SK-N-MC (cell line): ENCODE measurements at regions not wholly inside any gene's neighbourhood (a gene's known extent, or its start where the extent isn't known, plus 50 kb on each side); places are given as distances from the start of the nearest gene placed in this dataset.

Experiments used
- DNase-seq: peaks from one replicate; pipeline ENCODE4 v3.0.0-alpha.2; 2011; ENCODE audit warnings: low read depth, low spot score
- H3K27ac ChIP-seq: fragments of 200-600 bp; sonication (generic); 2 replicates; pipeline ENCODE4 v1.5.1; 2016; ENCODE audit warnings: mixed run types
- H3K36me3 ChIP-seq: fragments of 200-600 bp; sonication (generic); 2 replicates; pipeline ENCODE4 v1.6.1; 2017; ENCODE audit warnings: antibody characterized with exemption, low read length, mixed read lengths; ENCODE audit not compliant: insufficient read depth
- H3K4me3 ChIP-seq: fragments of 200-600 bp; sonication (generic); 2 replicates; pipeline ENCODE4 v1.5.1; 2016
- H3K9ac ChIP-seq: fragments of 200-600 bp; sonication (generic); 2 replicates; pipeline ENCODE4 v1.8.0; 2017; ENCODE audit warnings: mixed run types, mixed read lengths; ENCODE audit not compliant: insufficient read length
- H3K9me3 ChIP-seq: fragments of 200-600 bp; sonication (generic); 2 replicates; pipeline ENCODE4 v1.6.1; 2017; ENCODE audit warnings: low read depth, mild to moderate bottlenecking, antibody characterized with exemption, low read length, moderate library complexity, mixed read lengths
- EZH2 ChIP-seq: fragments of 200-600 bp; sonication (generic); IDR thresholded peaks from one replicate; pipeline ENCODE4 v1.6.1; 2017; ENCODE audit warnings: antibody characterized with exemption
- FOXP2 ChIP-seq: optimal IDR thresholded peaks from 2 replicates; pipeline ENCODE3; 2011; ENCODE audit warnings: mild to moderate bottlenecking, moderate library complexity; ENCODE audit not compliant: insufficient read depth; ENCODE audit errors: extremely low read length, control extremely low read depth
- POLR2AphosphoS5 ChIP-seq: IDR thresholded peaks from 2 replicates; pipeline ENCODE4 v1.6.1; 2012; ENCODE audit warnings: mild to moderate bottlenecking, low read depth, low read length, borderline replicate concordance

DNA sequence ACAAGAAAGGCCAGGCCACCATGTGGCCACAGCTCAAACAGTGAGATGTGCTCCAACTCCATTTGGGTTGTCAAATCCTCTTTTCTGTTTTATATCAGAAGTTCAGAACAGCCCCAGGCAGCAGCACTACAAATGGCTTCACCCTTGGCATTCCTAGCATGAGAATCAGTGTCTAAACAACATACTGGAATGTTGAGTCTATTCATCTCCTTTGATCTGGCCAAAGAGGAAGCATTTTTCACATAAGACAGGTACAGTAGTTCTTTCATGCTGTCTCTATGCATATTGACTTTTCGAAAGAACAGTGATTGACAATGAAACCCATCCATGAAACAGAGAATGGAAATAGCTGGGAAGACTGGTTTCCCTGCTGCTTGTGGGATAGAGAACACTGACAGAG is 289.5 kb downstream of the USP46 start:
- no peak for TF ChIP-seq EZH2
- no peak for TF ChIP-seq POLR2AphosphoS5
- no peak for TF ChIP-seq FOXP2
- DNase-seq = no peak
- H3K27ac ChIP-seq = no peak overlapping the region

DNA sequence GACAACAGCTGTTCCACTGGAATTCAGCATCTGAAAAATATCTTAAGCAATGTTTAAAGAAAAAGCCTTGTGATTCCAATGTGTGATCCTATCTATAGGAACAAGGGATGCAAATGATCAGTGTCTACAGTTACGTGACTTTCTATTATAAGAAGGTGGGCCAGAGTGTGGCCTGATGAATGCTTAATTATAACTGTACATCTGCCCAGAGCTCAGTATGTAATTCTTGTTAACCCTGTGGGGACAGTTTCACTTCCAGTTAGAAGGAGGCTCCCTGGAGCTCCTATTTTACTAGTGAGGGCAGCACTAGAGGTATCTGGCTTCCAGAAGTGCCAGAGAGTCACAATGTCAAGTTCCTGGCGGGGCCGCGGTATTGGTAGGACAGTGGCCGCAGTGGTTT is 288.5 kb downstream of the USP46 start:
- no peak for DNase-seq
- H3K27ac ChIP-seq = no peak overlapping the region
- no peak overlapping the region for H3K9ac ChIP-seq
- H3K4me3 ChIP-seq = no peak overlapping the region
- no peaks in the 10 kb centered on the region for H3K36me3 ChIP-seq
- H3K9me3 ChIP-seq = no peaks in the 10 kb centered on the region
- TF ChIP-seq POLR2AphosphoS5 = no peak
- TF ChIP-seq FOXP2 = no peak
- TF ChIP-seq EZH2 = no peak

More for the DNA sequence above, 289.5 kb downstream of the USP46 start:
- H3K4me3 ChIP-seq = no peak overlapping the region
- H3K9me3 ChIP-seq = no peaks in the 10 kb centered on the region
- no peaks in the 10 kb centered on the region for H3K36me3 ChIP-seq
- H3K9ac ChIP-seq = no peak overlapping the region

DNA sequence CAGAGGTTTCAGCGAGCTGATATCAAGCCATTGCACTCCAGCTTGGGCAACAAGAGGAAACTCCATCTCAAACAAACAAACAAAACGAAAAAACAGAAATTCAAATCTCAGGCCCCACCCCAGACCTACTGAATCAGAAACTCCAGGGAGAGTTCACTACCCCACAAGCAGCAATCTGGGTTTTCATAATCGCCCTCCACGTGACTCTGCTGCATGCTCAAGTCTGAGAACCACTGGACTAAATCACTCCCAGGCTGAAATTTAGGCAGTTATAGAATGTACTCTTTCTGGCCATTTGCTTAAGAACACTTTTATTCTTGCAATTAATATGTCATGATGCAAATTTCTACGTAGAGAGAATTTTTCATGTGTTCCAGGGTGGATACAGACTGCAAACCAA is 287.3 kb downstream of the USP46 start:
- no peak overlapping the region for H3K4me3 ChIP-seq
- no peak overlapping the region for H3K27ac ChIP-seq
- TF ChIP-seq EZH2 (no peak), FOXP2 (no peak), POLR2AphosphoS5 (no peak)
- no peak overlapping the region for H3K9ac ChIP-seq
- H3K9me3 ChIP-seq = no peaks in the 10 kb centered on the region
- DNase-seq = no peak
- no peaks in the 10 kb centered on the region for H3K36me3 ChIP-seq

DNA sequence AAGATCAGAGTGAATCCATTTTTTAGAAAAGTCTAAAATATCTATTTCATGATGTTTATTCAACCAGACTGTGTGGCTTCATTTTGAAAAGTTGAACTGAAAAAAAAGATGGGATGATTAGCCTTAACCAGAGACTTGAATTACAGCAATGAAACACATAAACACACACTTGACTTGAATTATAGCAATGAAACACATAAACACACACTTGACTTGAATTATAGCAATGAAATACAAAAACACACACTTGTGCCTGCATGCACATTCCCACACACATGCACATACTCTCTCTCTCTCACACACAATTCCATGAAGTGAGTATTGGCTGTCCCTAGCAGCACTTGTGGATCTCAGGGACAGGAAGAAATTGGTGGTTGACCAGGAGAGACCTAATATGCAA is 286.8 kb downstream of the USP46 start:
- Histone ChIP-seq H3K36me3 (no peaks in the 10 kb centered on the region), H3K4me3 (no peak overlapping the region), H3K9ac (no peak overlapping the region), H3K27ac (no peak overlapping the region), H3K9me3 (no peaks in the 10 kb centered on the region)
- TF ChIP-seq EZH2 = no peak
- TF ChIP-seq FOXP2 = no peak
- TF ChIP-seq POLR2AphosphoS5 = no peak
- DNase-seq = no peak

DNA sequence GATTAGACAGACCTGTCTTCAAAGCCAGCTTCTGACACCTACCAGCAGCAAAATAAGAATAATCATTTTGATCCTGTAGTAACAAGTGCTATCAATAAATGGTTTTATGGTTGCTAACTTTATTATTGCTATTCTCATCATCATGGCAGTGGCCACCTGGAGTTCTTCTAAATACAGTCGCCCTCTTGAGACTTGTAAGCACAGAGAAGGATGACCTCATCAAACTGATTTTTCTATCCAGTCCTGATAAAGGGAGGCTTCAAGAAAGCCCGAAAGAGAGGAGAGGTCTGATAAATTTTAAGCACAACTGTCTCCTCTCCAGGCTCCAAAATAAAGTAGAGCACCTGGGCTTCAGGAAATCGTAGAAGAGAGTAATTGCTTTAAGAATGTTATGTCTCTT is 286.4 kb downstream of the USP46 start:
- DNase-seq = no peak
- H3K4me3 ChIP-seq = no peak overlapping the region
- TF ChIP-seq FOXP2 = no peak
- no peak overlapping the region for H3K27ac ChIP-seq
- no peaks in the 10 kb centered on the region for H3K9me3 ChIP-seq
- H3K9ac ChIP-seq = no peak overlapping the region
- H3K36me3 ChIP-seq = no peaks in the 10 kb centered on the region

DNA sequence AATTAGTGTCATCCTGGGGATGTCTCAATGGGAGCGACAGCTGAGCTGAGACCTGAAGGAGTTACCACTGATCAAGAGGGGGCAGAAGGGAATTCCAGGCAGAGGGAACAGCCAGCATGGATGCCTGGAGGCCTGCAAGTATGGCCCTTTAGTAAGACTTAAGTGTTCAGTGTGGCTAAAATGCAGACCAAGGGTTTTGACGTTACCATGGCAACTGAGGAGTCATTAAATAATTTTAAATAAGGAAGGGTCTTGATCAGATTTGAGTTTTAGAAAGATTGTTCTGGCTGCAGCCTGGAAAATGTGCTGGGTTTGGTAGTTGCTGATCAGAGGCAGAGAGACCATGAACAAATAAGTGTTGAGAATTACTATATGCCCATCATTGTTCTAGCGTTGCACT is 285.5 kb downstream of the USP46 start:
- H3K36me3 ChIP-seq = no peaks in the 10 kb centered on the region
- no peaks in the 10 kb centered on the region for H3K9me3 ChIP-seq
- H3K9ac ChIP-seq = no peak overlapping the region
- DNase-seq = no peak
- no peak for TF ChIP-seq FOXP2
- no peak for TF ChIP-seq POLR2AphosphoS5
- TF ChIP-seq EZH2 = no peak
- no peak overlapping the region for H3K27ac ChIP-seq
- H3K4me3 ChIP-seq = no peak overlapping the region

DNA sequence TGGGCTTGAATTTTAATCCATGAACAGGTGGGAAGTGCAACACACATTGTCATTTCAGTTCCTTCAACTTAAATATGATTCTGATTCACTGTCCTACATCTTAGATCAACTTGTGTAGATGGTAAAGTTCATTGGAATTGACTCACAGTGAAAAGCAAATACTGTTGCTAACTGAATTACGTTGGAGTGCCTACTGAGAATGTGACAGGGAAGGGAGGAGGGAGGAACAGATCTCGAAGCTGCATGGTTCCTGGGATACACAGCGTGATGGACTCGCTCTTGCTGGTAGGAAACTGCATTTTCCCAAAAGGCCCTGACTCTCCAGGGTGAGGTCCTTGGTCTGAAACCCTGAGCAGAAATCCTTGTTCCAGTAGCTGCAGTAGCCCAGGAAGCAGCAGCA is 284.2 kb downstream of the USP46 start:
- H3K9ac ChIP-seq = no peak overlapping the region
- DNase-seq = no peak
- H3K9me3 ChIP-seq = no peaks in the 10 kb centered on the region
- H3K27ac ChIP-seq = no peak overlapping the region
- H3K36me3 ChIP-seq = no peaks in the 10 kb centered on the region
- TF ChIP-seq EZH2 (no peak), POLR2AphosphoS5 (no peak), FOXP2 (no peak)
- H3K4me3 ChIP-seq = no peak overlapping the region

DNA sequence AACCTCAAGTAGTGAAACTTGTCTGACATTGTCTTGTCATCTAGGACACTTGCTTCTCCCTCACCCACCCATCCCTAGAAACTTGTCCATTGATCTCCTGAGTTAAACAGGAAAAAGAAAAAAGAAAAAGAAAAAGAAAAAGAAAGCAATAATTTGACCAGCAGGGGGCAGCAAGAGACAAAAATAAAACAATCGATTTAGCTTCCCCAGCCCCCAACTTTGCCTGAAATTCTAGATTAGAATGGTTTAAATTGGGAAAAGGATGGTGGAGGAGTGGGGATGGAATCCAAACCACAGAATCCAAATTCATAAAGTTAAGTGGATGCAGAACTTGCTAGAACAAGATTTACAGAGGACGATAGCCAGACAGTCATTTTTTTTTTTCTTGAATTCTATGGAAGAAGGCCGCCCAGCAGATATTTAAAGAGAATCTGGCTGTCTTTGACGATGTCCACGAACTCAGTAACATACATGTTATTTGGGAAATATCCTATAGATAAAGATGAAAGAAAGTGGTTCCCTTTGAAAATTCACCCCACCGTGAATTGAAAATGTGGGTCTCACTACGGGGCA is 282.9 kb downstream of the USP46 start:
- no peak overlapping the region for H3K9ac ChIP-seq
- no peak overlapping the region for H3K4me3 ChIP-seq
- no peaks in the 10 kb centered on the region for H3K9me3 ChIP-seq
- DNase-seq = peak; percentile 20
- no peak for TF ChIP-seq FOXP2
- no peak for TF ChIP-seq POLR2AphosphoS5
- no peak for TF ChIP-seq EZH2
- no peak overlapping the region for H3K27ac ChIP-seq
- H3K36me3 ChIP-seq = no peaks in the 10 kb centered on the region

DNA sequence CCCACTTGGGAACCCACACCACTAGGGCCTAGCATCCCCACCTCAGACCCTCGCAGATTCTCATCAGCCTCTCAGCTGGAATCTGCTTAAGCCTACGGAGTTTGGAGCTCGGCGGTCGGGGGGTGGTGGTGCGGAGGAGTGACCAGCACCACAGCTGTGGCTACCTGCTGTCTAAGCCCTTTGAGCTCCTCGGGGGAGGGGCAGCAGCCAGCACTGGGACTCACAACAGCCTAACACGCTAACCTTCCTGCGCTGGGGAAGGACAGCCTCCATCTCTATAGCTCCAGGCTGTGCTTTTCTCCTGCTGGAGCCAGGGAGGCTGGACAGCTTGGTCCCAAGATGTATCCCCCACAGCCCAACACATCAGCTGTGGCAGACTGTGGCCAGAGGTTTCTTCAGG is 281.5 kb downstream of the USP46 start:
- Histone ChIP-seq H3K27ac (no peak overlapping the region), H3K9me3 (no peaks in the 10 kb centered on the region), H3K9ac (no peak overlapping the region), H3K36me3 (no peaks in the 10 kb centered on the region), H3K4me3 (no peak overlapping the region)
- no peak for DNase-seq
- no peak for TF ChIP-seq EZH2
- TF ChIP-seq POLR2AphosphoS5 = no peak
- TF ChIP-seq FOXP2 = no peak
